ENCODE measurements at regions not wholly inside any gene's neighbourhood (a gene's known extent, or its start where the extent isn't known, plus 50 kb on each side); places are given as distances from the start of the nearest gene placed in this dataset.

GRCh38 chr15:95425859-95426258, 904.6 kb upstream of the NR2F2 start:
- H3K27me3 Mint-ChIP-seq (ENCODE audit: unreplicated experiment): no peaks in the 10 kb centered on the region
- H3K4me3 Mint-ChIP-seq (ENCODE audit: unreplicated experiment): no peak overlapping the region
- no peak for TF ChIP-seq CTCF (IDR thresholded peaks at IDR 0.05; ENCODE audit: partially characterized antibody, unreplicated experiment)
- DNase-seq: no peak
- H3K4me1 Mint-ChIP-seq (ENCODE audit: low read depth, unreplicated experiment): no peaks in the 10 kb centered on the region
- H3K9me3 Mint-ChIP-seq (ENCODE audit: unreplicated experiment): peaks cover 2% of the 10 kb centered on the region
- no peak overlapping the region for H3K27ac Mint-ChIP-seq (ENCODE audit: unreplicated experiment)
- peaks cover 12% of the 10 kb centered on the region for H3K36me3 Mint-ChIP-seq (ENCODE audit: unreplicated experiment)

GRCh38 chr15:95429345-95429744, 901.2 kb upstream of the NR2F2 start:
- Mint-ChIP-seq H3K4me1 (ENCODE audit: low read depth, unreplicated experiment) (no peaks in the 10 kb centered on the region), H3K27ac (ENCODE audit: unreplicated experiment) (no peak overlapping the region), H3K4me3 (ENCODE audit: unreplicated experiment) (no peak overlapping the region), H3K36me3 (ENCODE audit: unreplicated experiment) (no peaks in the 10 kb centered on the region), H3K9me3 (ENCODE audit: unreplicated experiment) (peaks cover 2% of the 10 kb centered on the region), H3K27me3 (ENCODE audit: unreplicated experiment) (no peaks in the 10 kb centered on the region)
- no peak for TF ChIP-seq CTCF (IDR thresholded peaks at IDR 0.05; ENCODE audit: partially characterized antibody, unreplicated experiment)
- no peak for DNase-seq

- no peak for TF ChIP-seq CTCF (IDR thresholded peaks at IDR 0.05; ENCODE audit: partially characterized antibody, unreplicated experiment)
- Mint-ChIP-seq H3K27me3 (ENCODE audit: unreplicated experiment) (no peaks in the 10 kb centered on the region), H3K4me1 (ENCODE audit: low read depth, unreplicated experiment) (no peaks in the 10 kb centered on the region), H3K9me3 (ENCODE audit: unreplicated experiment) (peaks cover 2% of the 10 kb centered on the region), H3K36me3 (ENCODE audit: unreplicated experiment) (no peaks in the 10 kb centered on the region), H3K4me3 (ENCODE audit: unreplicated experiment) (no peak overlapping the region), H3K27ac (ENCODE audit: unreplicated experiment) (no peak overlapping the region)
- DNase-seq: no peak
Observed at GRCh38 chr15:95431518-95431917, 899.0 kb upstream of the NR2F2 start.

GRCh38 chr15:95432878-95433405, 897.6 kb upstream of the NR2F2 start:
- Mint-ChIP-seq H3K36me3 (ENCODE audit: unreplicated experiment) (no peaks in the 10 kb centered on the region), H3K4me1 (ENCODE audit: low read depth, unreplicated experiment) (no peaks in the 10 kb centered on the region), H3K27me3 (ENCODE audit: unreplicated experiment) (no peaks in the 10 kb centered on the region), H3K4me3 (ENCODE audit: unreplicated experiment) (no peak overlapping the region), H3K27ac (ENCODE audit: unreplicated experiment) (no peak overlapping the region), H3K9me3 (ENCODE audit: unreplicated experiment) (peaks cover 2% of the 10 kb centered on the region)
- no peak for DNase-seq
- TF ChIP-seq CTCF (IDR thresholded peaks at IDR 0.05; ENCODE audit: partially characterized antibody, unreplicated experiment): no peak

GRCh38 chr15:95439922-95440376, 890.6 kb upstream of the NR2F2 start:
- no peak for TF ChIP-seq CTCF (IDR thresholded peaks at IDR 0.05; ENCODE audit: partially characterized antibody, unreplicated experiment)
- Mint-ChIP-seq H3K27ac (ENCODE audit: unreplicated experiment) (no peak overlapping the region), H3K27me3 (ENCODE audit: unreplicated experiment) (no peaks in the 10 kb centered on the region), H3K4me1 (ENCODE audit: low read depth, unreplicated experiment) (no peaks in the 10 kb centered on the region), H3K4me3 (ENCODE audit: unreplicated experiment) (no peak overlapping the region), H3K36me3 (ENCODE audit: unreplicated experiment) (no peaks in the 10 kb centered on the region), H3K9me3 (ENCODE audit: unreplicated experiment) (no peaks in the 10 kb centered on the region)
- no peak for DNase-seq

Measured in glutamatergic neuron (in vitro differentiated cells).